Endothelial cell of umbilical vein (primary cell): ENCODE measurements at regions not wholly inside any gene's neighbourhood (a gene's known extent, or its start where the extent isn't known, plus 50 kb on each side); places are given as distances from the start of the nearest gene placed in this dataset.

Experiments
- BruUV-seq: library from RNA; stranded (reverse); fragments of 400-500 nt; replicated peaks from 2 replicates; lab custom pipeline; 2021; lab: Mats Ljungman, UMichigan
- CTCF ChIA-PET: fragments of 300-600, 350-600 bp; sonication (Branson Sonifier 250); formaldehyde crosslinking; loops from one replicate; lab custom pipeline; 2021; ENCODE audit warnings: antibody characterized with exemption, inconsistent platforms; lab: Charles Lee
- POLR2A ChIA-PET: fragments of 300-600, 350-600 bp; sonication (Branson Sonifier 250); formaldehyde crosslinking; loops from one replicate; lab custom pipeline; 2021; ENCODE audit warnings: antibody characterized with exemption, inconsistent platforms; lab: Charles Lee
- DNase-seq: peaks from one replicate; pipeline ENCODE4 v3.0.0-alpha.2; 2011; ENCODE audit warnings: low read depth, low spot score
- FAIRE-seq: peaks from 2 replicates; lab custom pipeline; 2011; peaks lifted over from hg19 to GRCh38; lab: Jason Lieb, UNC
- H2AFZ ChIP-seq: 2 replicates; pipeline ENCODE4 v1.6.0; 2012; ENCODE audit warnings: low read depth, low read length, control low read depth, inconsistent platforms
- H3K27ac ChIP-seq: 2 replicates; pipeline ENCODE4 v1.5.1; 2011; ENCODE audit warnings: low read depth, mild to moderate bottlenecking, control low read depth, low read length, moderate library complexity; ENCODE audit not compliant: insufficient read depth
- H3K27me3 ChIP-seq, 2 experiments: 2 replicates each; pipeline versions ENCODE4 v1.6.0 to v1.6.1; 2011; ENCODE audit warnings: low read length in 2 of 2, mixed read lengths in 1 of 2; ENCODE audit not compliant: control insufficient read depth in 2 of 2, insufficient read depth in 2 of 2
- H3K36me3 ChIP-seq, 2 experiments: 2 replicates in 1 of 2; 3 replicates in 1 of 2; pipeline ENCODE4 v1.5.1; 2011; ENCODE audit warnings: low read length in 2 of 2, mild to moderate bottlenecking in 1 of 2, moderate library complexity in 1 of 2; ENCODE audit not compliant: control insufficient read depth in 2 of 2, insufficient read depth in 2 of 2; ENCODE audit errors: extremely low read depth in 1 of 2
- H3K4me1 ChIP-seq: 3 replicates; pipeline ENCODE4 v1.5.1; 2011; ENCODE audit warnings: mild to moderate bottlenecking, low read length; ENCODE audit not compliant: control insufficient read depth, insufficient read depth; ENCODE audit errors: extremely low read depth
- H3K4me2 ChIP-seq: 2 replicates; pipeline ENCODE4 v1.6.1; 2011; ENCODE audit warnings: low read length, control low read depth, mixed read lengths; ENCODE audit not compliant: insufficient read depth
- H3K4me3 ChIP-seq, 3 experiments: fragments of 200-600 bp in 1 of 3; sonication (generic), shearing (Covaris generic) in 1 of 3; replicated peaks in 1 of 3; 2 replicates each; pipeline ENCODE4 v1.5.1; 2011 to 2016; ENCODE audit warnings: control low read depth in 3 of 3, low read length in 3 of 3, mild to moderate bottlenecking in 2 of 3, inconsistent platforms in 1 of 3, low read depth in 1 of 3, moderate library complexity in 1 of 3; ENCODE audit not compliant: insufficient read depth in 1 of 3
- H3K79me2 ChIP-seq: 2 replicates; pipeline ENCODE4 v1.6.0; 2012; ENCODE audit warnings: low read length, inconsistent platforms; ENCODE audit not compliant: control insufficient read depth, insufficient read depth
- H3K9ac ChIP-seq: replicated peaks from 2 replicates; pipeline ENCODE3; 2011; ENCODE audit warnings: low read length, control low read depth; ENCODE audit not compliant: insufficient read depth; ENCODE audit errors: extremely low read depth
- H3K9me1 ChIP-seq: replicated peaks from 3 replicates; pipeline ENCODE4 v1.6.0; 2011; ENCODE audit warnings: mild to moderate bottlenecking, low read length; ENCODE audit not compliant: control insufficient read depth, insufficient read depth; ENCODE audit errors: extremely low read depth
- H3K9me3 ChIP-seq: replicated peaks from 2 replicates; pipeline ENCODE4 v1.5.1; 2012; ENCODE audit warnings: low read length, inconsistent platforms; ENCODE audit not compliant: control insufficient read depth, insufficient read depth
- H4K20me1 ChIP-seq: replicated peaks from 2 replicates; pipeline ENCODE3; 2011; ENCODE audit warnings: mild to moderate bottlenecking, low read length; ENCODE audit not compliant: control insufficient read depth, insufficient read depth; ENCODE audit errors: extremely low read depth
- CTCF ChIP-seq, 2 donors: IDR thresholded peaks; 1 replicate in 1 of 2; 2 replicates in 1 of 2; pipeline ENCODE4 v1.5.1; 2011; ENCODE audit warnings: low read length in 2 of 2, mild to moderate bottlenecking in 2 of 2, moderate library complexity in 2 of 2, control low read depth in 1 of 2, inconsistent platforms in 1 of 2, low read depth in 1 of 2; ENCODE audit not compliant: insufficient read depth in 1 of 2; ENCODE audit errors: extremely low read depth in 1 of 2
- EZH2 ChIP-seq: IDR thresholded peaks from 2 replicates; pipeline ENCODE4 v1.6.1; 2012; ENCODE audit warnings: borderline replicate concordance, low read depth, mild to moderate bottlenecking, moderate library complexity, low read length, inconsistent platforms; ENCODE audit not compliant: severe bottlenecking
- FOS ChIP-seq: IDR thresholded peaks from 2 replicates; pipeline ENCODE4 v1.6.1; 2011; ENCODE audit warnings: mild to moderate bottlenecking, low read length, moderate library complexity, borderline replicate concordance; ENCODE audit not compliant: insufficient read depth
- GATA2 ChIP-seq: IDR thresholded peaks from 2 replicates; pipeline ENCODE4 v1.7.0; 2011; ENCODE audit warnings: low read depth, mild to moderate bottlenecking, moderate library complexity, mixed read lengths, low read length; ENCODE audit not compliant: insufficient read length, insufficient read depth
- JUN ChIP-seq: IDR thresholded peaks from 2 replicates; pipeline ENCODE4 v1.6.1; 2011; ENCODE audit warnings: borderline replicate concordance, low read depth; ENCODE audit not compliant: insufficient read length, insufficient read depth
- MYC ChIP-seq: IDR thresholded peaks from one replicate; pipeline ENCODE4 v1.6.1; 2011; ENCODE audit warnings: mild to moderate bottlenecking, low read depth, low read length
- POLR2A ChIP-seq: IDR thresholded peaks from 2 replicates; pipeline ENCODE4 v1.6.1; 2012; ENCODE audit warnings: low read depth, mild to moderate bottlenecking, control low read depth, low read length
- POLR2AphosphoS5 ChIP-seq: IDR thresholded peaks from 2 replicates; pipeline ENCODE4 v1.6.1; 2012; ENCODE audit warnings: low read depth, mild to moderate bottlenecking, control low read depth, low read length, moderate library complexity; ENCODE audit not compliant: insufficient read depth
- dilution Hi-C: fragments of 300-500 bp; cut with MboI; formaldehyde crosslinking; loops from one replicate; pipeline ENCODE4 v1.15.0; 2019; ENCODE audit warnings: low sequenced_read_pairs; ENCODE audit not compliant: extremely low pct_ligation_motif_present
- intact Hi-C: fragments of 100-400 bp; cut with micrococcal nuclease; formaldehyde crosslinking; loops from one replicate; pipeline ENCODE4 v1.10.0; 2022
- TF ChIP-seq, protein P1 (sequence below): IDR thresholded peaks from 2 replicates; pipeline ENCODE4 v1.6.1; 2011; ENCODE audit not compliant: insufficient read depth, insufficient read length

- H3K4me1 ChIP-seq: no peaks in the 10 kb centered on the region
- TF ChIP-seq EZH2 (no peak), MYC (no peak), JUN (no peak), FOS (no peak), CTCF (IDR thresholded peaks at IDR 0.05; ENCODE audit: extremely low read depth in 1 of 2, insufficient read depth in 1 of 2, low read depth in 1 of 2, low read length in 2 of 2) (no peak), POLR2AphosphoS5 (no peak), POLR2A (no peak), GATA2 (no peak)
- TF ChIP-seq, protein P1, sequence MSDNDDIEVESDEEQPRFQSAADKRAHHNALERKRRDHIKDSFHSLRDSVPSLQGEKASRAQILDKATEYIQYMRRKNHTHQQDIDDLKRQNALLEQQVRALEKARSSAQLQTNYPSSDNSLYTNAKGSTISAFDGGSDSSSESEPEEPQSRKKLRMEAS: no peak
- CTCF ChIA-PET: no interaction called here
- H3K9ac ChIP-seq: no peak overlapping the region
- intact Hi-C loops: no loop called here
- H3K27ac ChIP-seq: no peak overlapping the region
- no TSS peak for BruUV-seq
- no peak for FAIRE-seq
- H3K4me2 ChIP-seq: no peak overlapping the region
- H3K79me2 ChIP-seq: no peaks in the 10 kb centered on the region
- no peak overlapping the region for H2AFZ ChIP-seq
- DNase-seq: no peak
- POLR2A ChIA-PET: no interaction called here
- no peak overlapping the region for H3K4me3 ChIP-seq
- H4K20me1 ChIP-seq: no peaks in the 10 kb centered on the region
- H3K27me3 ChIP-seq: no peaks in the 10 kb centered on the region
- dilution Hi-C loops: no loop called here
- H3K9me1 ChIP-seq: no peaks in the 10 kb centered on the region
- no peaks in the 10 kb centered on the region for H3K9me3 ChIP-seq
- H3K36me3 ChIP-seq: no peaks in the 10 kb centered on the region
These were observed 101.6 kb upstream of the PLEKHG7 start for GRCh38 chr12:92601176-92601575.
